GM19463 (cell line): ENCODE measurements at regions not wholly inside any gene's neighbourhood (a gene's known extent, or its start where the extent isn't known, plus 50 kb on each side); places are given as distances from the start of the nearest gene placed in this dataset.
"Not testable (repeated sequence)": the region's sequence is repeated elsewhere in the genome, so short reads cannot be mapped to it uniquely, and the experiment has no call there.

Experiments
- ATAC-seq: cut with Tn5 transposase; IDR thresholded peaks from one replicate; pipeline ENCODE4 v1.9.1; 2021; ENCODE audit warnings: mild to moderate bottlenecking, moderate library complexity; ENCODE audit not compliant: unreplicated experiment

GRCh38 chr16:61210076-61210475 is 826.2 kb downstream of the CDH8 start:
- no peak for ATAC-seq

DNA sequence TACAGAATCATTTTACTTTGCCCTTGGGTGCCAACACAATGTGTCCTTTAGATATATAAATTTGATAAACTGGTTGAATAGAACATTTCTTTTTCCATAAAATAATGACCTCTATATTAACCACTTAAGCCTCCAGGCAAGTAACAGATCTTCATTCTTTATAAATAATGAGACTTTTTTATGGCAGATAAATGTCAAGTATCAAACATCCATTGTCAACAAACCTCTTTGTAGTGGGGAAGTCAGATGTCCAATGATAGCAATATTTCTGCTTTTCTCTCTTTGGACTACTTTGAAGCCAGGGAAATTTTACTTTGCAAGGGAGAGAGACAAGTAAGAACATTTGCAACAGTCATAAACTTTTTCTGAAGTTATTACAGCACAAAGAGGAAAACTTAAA is 841.2 kb downstream of the CDH8 start:
- no peak for ATAC-seq

DNA sequence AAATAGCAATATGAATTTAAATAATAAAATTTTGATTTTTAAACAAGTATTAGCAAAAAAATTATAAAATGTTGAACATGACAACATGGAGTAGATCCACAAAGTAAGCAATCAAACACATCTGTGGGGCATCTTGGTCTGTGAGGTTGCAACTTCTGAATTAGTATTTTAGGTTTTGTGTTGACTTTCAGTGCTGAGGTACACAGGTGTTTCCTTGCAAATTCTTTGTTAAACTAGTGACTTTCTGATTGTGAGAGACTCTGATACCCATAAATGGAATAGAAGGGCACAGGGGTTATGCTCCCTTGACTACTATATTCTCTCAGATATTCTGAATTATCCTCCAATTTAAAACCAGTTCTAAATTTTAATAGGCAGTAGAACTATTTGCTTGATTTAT is 841.7 kb downstream of the CDH8 start:
- no peak for ATAC-seq

GRCh38 chr16:61182391-61182790 is 853.8 kb downstream of the CDH8 start:
- ATAC-seq: no peak

GRCh38 chr16:61181982-61182381 is 854.3 kb downstream of the CDH8 start:
- ATAC-seq: no peak

DNA sequence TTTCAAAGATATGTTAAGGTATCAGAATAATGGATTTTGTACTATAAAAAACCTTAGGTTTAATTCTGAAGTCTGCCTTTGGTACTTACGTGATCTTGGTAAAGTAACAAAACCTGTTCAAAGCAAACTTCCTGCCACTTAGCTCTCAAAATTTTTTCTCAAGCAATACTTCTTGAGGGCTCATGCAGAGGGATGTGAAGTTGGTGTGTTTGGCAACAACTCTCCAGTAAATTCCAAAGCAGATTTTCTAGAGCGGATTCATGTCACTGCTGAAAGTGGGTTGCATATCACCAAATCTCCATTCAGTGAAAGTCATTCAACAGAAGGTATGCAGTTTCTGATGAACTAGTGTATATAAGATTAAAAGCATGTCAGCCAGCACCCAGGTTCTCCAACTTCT is 856.7 kb downstream of the CDH8 start:
- ATAC-seq: no peak

GRCh38 chr16:61165797-61166196 is 870.4 kb downstream of the CDH8 start:
- ATAC-seq: no peak

- no peak for ATAC-seq
Measured at GRCh38 chr16:61150351-61150750, 885.9 kb downstream of the CDH8 start.

GRCh38 chr16:61149709-61150108 is 886.5 kb downstream of the CDH8 start:
- no peak for ATAC-seq

DNA sequence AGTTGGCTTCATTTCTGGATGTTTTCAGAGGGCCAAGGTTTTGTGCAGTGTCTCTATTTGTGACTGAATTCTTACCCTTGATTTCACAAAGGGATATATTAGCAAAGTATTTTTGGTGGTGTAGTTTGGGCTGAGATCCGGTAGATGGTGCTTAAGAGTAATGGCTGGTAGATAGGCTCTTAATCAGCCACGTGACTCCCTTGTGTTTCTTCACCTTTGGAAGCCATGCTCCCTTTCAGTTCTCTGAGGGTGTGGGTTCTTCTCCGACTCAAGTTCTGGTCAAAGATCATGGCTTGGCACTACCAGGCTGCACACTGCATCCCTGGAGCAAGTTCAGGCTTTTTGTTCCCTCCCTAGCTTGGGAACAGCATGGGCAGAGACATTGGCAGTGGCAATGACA is 887.3 kb downstream of the CDH8 start:
- ATAC-seq: no peak

- ATAC-seq: no peak
Measured at GRCh38 chr16:61146429-61146828, 889.8 kb downstream of the CDH8 start.

- ATAC-seq: no peak
Measured at GRCh38 chr16:61131447-61131846, 904.8 kb downstream of the CDH8 start.

GRCh38 chr16:61128545-61129323 is 907.5 kb downstream of the CDH8 start:
- no peak for ATAC-seq

DNA sequence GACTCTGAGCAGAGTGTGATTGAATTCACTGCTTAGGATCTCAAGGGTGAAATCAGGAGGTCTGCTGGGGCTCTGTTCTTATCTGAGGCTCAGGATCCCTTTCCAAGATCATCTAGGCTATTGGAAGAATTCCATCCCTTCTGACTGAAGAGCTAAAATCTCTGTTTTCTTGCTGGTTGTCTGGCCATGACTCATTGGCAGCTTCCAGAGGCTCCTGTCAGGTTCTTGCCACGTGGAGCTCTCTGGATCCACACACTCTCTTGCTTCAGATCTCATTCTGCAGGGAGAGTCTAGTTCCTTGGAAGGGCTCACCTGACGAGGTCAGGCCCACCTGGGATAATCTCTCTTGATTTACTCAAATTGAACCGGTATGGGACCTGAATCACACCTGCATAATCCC is 930.7 kb downstream of the CDH8 start:
- ATAC-seq: no peak

- no peak for ATAC-seq
Measured at GRCh38 chr16:61098505-61098904, 937.7 kb downstream of the CDH8 start.

GRCh38 chr16:61091300-61091699 is 944.9 kb downstream of the CDH8 start:
- ATAC-seq: not testable (repeated sequence)

- ATAC-seq: no peak
Measured at GRCh38 chr16:61083711-61084110, 952.5 kb downstream of the CDH8 start.

GRCh38 chr16:61074324-61074723 is 961.9 kb downstream of the CDH8 start:
- ATAC-seq: no peak

DNA sequence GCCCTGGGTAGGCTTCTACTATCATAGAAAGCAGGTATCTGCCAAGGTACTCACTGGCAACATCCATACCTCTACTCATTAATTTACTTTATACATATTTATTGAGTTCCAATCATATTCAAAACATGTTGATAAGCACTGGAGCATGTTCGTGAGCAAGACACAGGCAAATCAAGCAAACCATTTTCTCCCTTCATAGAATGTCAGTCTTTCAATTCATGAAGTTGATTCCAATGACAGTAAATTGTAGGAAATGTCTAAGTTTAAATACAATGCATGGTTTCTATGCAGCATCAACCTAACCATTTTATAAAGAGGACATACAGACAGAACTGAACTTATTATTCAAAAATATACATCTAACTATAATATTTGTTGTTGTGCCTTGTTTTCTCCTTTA is 978.6 kb downstream of the CDH8 start:
- ATAC-seq: no peak

DNA sequence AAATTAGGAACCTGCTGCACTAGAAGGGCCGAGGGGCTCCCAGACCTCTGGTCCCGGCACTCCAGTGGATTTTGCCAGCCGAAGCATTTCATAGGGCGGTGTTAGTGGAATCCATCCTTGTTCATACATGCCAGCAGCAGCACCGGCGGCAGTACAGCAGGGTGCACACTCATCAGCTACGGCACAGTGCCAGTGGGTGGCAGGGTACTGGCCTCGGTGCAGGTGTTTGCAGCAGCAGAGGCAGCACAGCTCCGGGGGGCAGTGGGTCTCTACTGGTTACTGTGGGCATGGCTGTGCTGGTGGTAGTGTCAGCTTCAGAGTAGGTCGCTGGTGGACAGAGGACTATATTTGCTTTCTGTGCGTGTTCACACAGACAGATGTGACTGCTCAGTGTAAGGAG is 985.7 kb downstream of the CDH8 start:
- no peak for ATAC-seq

DNA sequence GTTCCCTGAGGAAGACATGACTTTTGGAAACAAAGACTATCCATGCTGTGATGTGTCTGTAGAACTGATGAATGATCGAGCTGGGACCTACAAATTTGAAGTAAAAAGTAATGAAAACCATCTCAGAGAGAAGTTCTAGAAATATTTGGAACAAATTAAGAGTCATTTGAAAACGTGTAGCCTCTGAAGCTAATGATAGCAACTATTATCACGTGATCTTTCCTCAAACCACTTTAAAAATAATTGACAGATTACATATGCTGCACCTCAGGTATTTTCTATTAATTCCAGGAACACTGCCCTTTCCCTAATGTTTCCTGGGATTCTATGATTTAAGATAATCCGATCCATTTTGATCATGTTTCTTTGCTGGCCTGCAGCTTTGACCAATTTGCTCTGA is 990.3 kb downstream of the CDH8 start:
- ATAC-seq: no peak

- ATAC-seq: no peak
Measured at GRCh38 chr16:61042737-61043136, 993.5 kb downstream of the CDH8 start.

DNA sequence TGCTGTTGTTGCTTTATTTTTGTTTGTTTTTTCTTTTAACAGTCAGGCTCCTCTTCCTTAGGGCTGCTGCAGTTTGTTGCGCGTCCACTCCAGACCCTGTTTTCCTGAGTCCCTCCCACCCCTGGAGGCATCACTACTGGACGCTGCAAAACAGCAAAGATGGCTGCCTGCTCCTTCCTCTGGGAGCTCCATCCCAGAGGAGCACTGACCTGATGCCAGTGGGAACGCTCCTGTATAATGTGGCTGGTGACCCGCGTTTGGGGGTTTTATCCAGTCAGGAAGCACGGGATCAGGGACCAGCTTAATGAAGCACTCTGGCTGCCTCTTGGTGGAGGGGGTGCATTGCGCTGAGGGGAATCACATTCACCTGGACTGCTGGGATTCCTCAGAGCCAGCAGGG is 1005.6 kb downstream of the CDH8 start:
- no peak for ATAC-seq
